H1 (cell line): ENCODE measurements at regions not wholly inside any gene's neighbourhood (a gene's known extent, or its start where the extent isn't known, plus 50 kb on each side); places are given as distances from the start of the nearest gene placed in this dataset.

Experiments
- CTCF ChIA-PET: fragments of 300-600 bp; sonication (Branson Sonifier 250); formaldehyde crosslinking; loops from one replicate; lab custom pipeline; 2021; ENCODE audit not compliant: partially characterized antibody; lab: Charles Lee
- POLR2A ChIA-PET: fragments of 300-600 bp; sonication (Branson Sonifier 250); formaldehyde crosslinking; loops from one replicate; lab custom pipeline; 2021; ENCODE audit warnings: inconsistent platforms; ENCODE audit not compliant: partially characterized antibody; lab: Charles Lee
- DNase-seq, 2 experiments: peaks; one replicate each; pipeline versions ENCODE4 v3.0.0 to v3.0.0-alpha.2; 2010 to 2022; ENCODE audit warnings: low spot score in 2 of 2, low read depth in 1 of 2, mixed read lengths in 1 of 2
- FAIRE-seq: peaks from 2 replicates; lab custom pipeline; 2011; peaks lifted over from hg19 to GRCh38; lab: Jason Lieb, UNC
- H2AFZ ChIP-seq: 2 replicates; pipeline ENCODE4 v1.8.1; 2012; ENCODE audit warnings: low read length, inconsistent platforms
- H2AK5ac ChIP-seq: 2 replicates; pipeline ENCODE4 v1.6.1; 2013; ENCODE audit warnings: low read depth, low read length
- H2BK120ac ChIP-seq: replicated peaks from 2 replicates; pipeline ENCODE3; 2013; ENCODE audit warnings: low read depth, low read length, inconsistent platforms
- H2BK12ac ChIP-seq: 2 replicates; pipeline ENCODE4 v1.6.1; 2013; ENCODE audit warnings: low read depth, low read length
- H2BK15ac ChIP-seq: 2 replicates; pipeline ENCODE4 v1.6.1; 2013; ENCODE audit warnings: low read length
- H2BK20ac ChIP-seq: 2 replicates; pipeline ENCODE4 v1.6.1; 2013; ENCODE audit warnings: low read length
- H2BK5ac ChIP-seq: 2 replicates; pipeline ENCODE4 v1.6.1; 2013; ENCODE audit warnings: low read depth, low read length
- H3K14ac ChIP-seq: 2 replicates; pipeline ENCODE4 v1.6.1; 2013; ENCODE audit warnings: inconsistent platforms; ENCODE audit not compliant: insufficient read length
- H3K18ac ChIP-seq: 2 replicates; pipeline ENCODE4 v1.6.1; 2013; ENCODE audit warnings: low read length; ENCODE audit errors: extremely low read depth
- H3K23ac ChIP-seq: 2 replicates; pipeline ENCODE4 v1.6.1; 2013; ENCODE audit warnings: inconsistent platforms; ENCODE audit not compliant: insufficient read length
- H3K23me2 ChIP-seq: 2 replicates; pipeline ENCODE4 v1.6.1; 2013; ENCODE audit warnings: low read depth, low read length
- H3K27ac ChIP-seq: 2 replicates; pipeline ENCODE4 v1.6.1; 2011; ENCODE audit warnings: low read depth, low read length, inconsistent platforms
- H3K27me3 ChIP-seq, 4 experiments: replicated peaks in 1 of 4; 1 replicate in 1 of 4; 2 replicates in 3 of 4; pipeline versions ENCODE4 v1.6.1 to v1.8.1; 2011 to 2013; ENCODE audit warnings: low read length in 3 of 4, mild to moderate bottlenecking in 3 of 4, inconsistent platforms in 2 of 4, mixed read lengths in 2 of 4, moderate library complexity in 1 of 4; ENCODE audit not compliant: control insufficient read depth in 3 of 4, insufficient read depth in 3 of 4; ENCODE audit errors: extremely low read depth in 1 of 4
- H3K36me3 ChIP-seq, 4 experiments: 2 replicates each; pipeline versions ENCODE4 v1.6.1 to v1.8.1; 2011 to 2013; ENCODE audit warnings: mild to moderate bottlenecking in 4 of 4, low read length in 3 of 4, moderate library complexity in 2 of 4, control low read depth in 1 of 4, inconsistent platforms in 1 of 4; ENCODE audit not compliant: insufficient read depth in 4 of 4, control insufficient read depth in 2 of 4
- H3K4ac ChIP-seq: replicated peaks from 2 replicates; pipeline ENCODE3; 2013; ENCODE audit warnings: low read length, low read depth, mixed read lengths, inconsistent platforms; ENCODE audit not compliant: insufficient read length
- H3K4me1 ChIP-seq, 4 experiments: replicated peaks in 1 of 4; 1 replicate in 1 of 4; 2 replicates in 3 of 4; pipeline versions ENCODE4 v1.6.1 to v1.8.1; 2011 to 2013; ENCODE audit warnings: low read length in 3 of 4, inconsistent platforms in 2 of 4, mixed read lengths in 1 of 4; ENCODE audit not compliant: insufficient read depth in 4 of 4, control insufficient read depth in 3 of 4
- H3K4me2 ChIP-seq, 2 experiments: 2 replicates each; pipeline versions ENCODE4 v1.6.1 to v1.8.1; 2011 to 2013; ENCODE audit warnings: low read depth in 2 of 2, low read length in 2 of 2, control low read depth in 1 of 2, inconsistent platforms in 1 of 2, mild to moderate bottlenecking in 1 of 2; ENCODE audit not compliant: insufficient read depth in 1 of 2
- H3K4me3 ChIP-seq, 4 experiments: fragments of 200-600, 300-600 bp in 1 of 4; sonication (generic), shearing (Covaris generic), sonication (Bioruptor Twin) in 1 of 4; 2 replicates each; pipeline versions ENCODE4 v1.5.1 to v1.8.1; 2011 to 2016; ENCODE audit warnings: low read length in 4 of 4, low read depth in 3 of 4, control low read depth in 2 of 4, inconsistent platforms in 2 of 4, mild to moderate bottlenecking in 2 of 4, mixed read lengths in 1 of 4, moderate library complexity in 1 of 4; ENCODE audit not compliant: insufficient read depth in 2 of 4; ENCODE audit errors: extremely low read depth in 1 of 4
- H3K56ac ChIP-seq: replicated peaks from 2 replicates; pipeline ENCODE3; 2013; ENCODE audit warnings: low read depth, mild to moderate bottlenecking, mixed read lengths, low read length, inconsistent platforms; ENCODE audit not compliant: insufficient read length
- H3K79me1 ChIP-seq: 2 replicates; pipeline ENCODE4 v1.6.1; 2013; ENCODE audit warnings: low read depth, low read length, control low read depth
- H3K79me2 ChIP-seq, 2 experiments: 2 replicates each; pipeline versions ENCODE4 v1.6.1 to v1.8.1; 2012 to 2013; ENCODE audit warnings: low read length in 2 of 2, mild to moderate bottlenecking in 2 of 2, inconsistent platforms in 1 of 2; ENCODE audit not compliant: insufficient read depth in 2 of 2, control insufficient read depth in 1 of 2
- H3K9ac ChIP-seq, 4 experiments: replicated peaks in 1 of 4; 1 replicate in 1 of 4; 2 replicates in 3 of 4; pipeline versions ENCODE4 v1.6.1 to v1.8.1; 2011 to 2013; ENCODE audit warnings: low read depth in 3 of 4, low read length in 3 of 4, control low read depth in 2 of 4, mild to moderate bottlenecking in 2 of 4, moderate library complexity in 2 of 4, inconsistent platforms in 1 of 4; ENCODE audit errors: extremely low read depth in 1 of 4
- H3K9me3 ChIP-seq, 2 experiments: 2 replicates each; pipeline versions ENCODE4 v1.6.1 to v1.8.1; 2012 to 2013; ENCODE audit warnings: mild to moderate bottlenecking in 2 of 2, moderate library complexity in 2 of 2, control low read depth in 1 of 2, inconsistent platforms in 1 of 2, low read depth in 1 of 2, low read length in 1 of 2, mixed read lengths in 1 of 2; ENCODE audit not compliant: insufficient read depth in 2 of 2
- H4K20me1 ChIP-seq, 2 experiments: replicated peaks in 1 of 2; 2 replicates each; pipeline versions ENCODE3 to v1.8.1; 2011 to 2013; ENCODE audit warnings: inconsistent platforms in 2 of 2, low read length in 2 of 2, mild to moderate bottlenecking in 1 of 2; ENCODE audit not compliant: insufficient read depth in 2 of 2, control insufficient read depth in 1 of 2
- H4K5ac ChIP-seq: 2 replicates; pipeline ENCODE4 v1.6.1; 2013; ENCODE audit warnings: low read length, low read depth, mixed read lengths, inconsistent platforms; ENCODE audit not compliant: insufficient read length
- H4K8ac ChIP-seq: 2 replicates; pipeline ENCODE4 v1.8.0; 2013; ENCODE audit warnings: mild to moderate bottlenecking, moderate library complexity, low read length, inconsistent platforms; ENCODE audit not compliant: insufficient read depth; ENCODE audit errors: extremely low read depth
- H4K91ac ChIP-seq: replicated peaks from 2 replicates; pipeline ENCODE3; 2013; ENCODE audit warnings: low read length, mixed read lengths, inconsistent platforms; ENCODE audit not compliant: insufficient read length
- RAD21 ChIP-seq, 2 experiments: IDR thresholded peaks in 1 of 2; conservative IDR thresholded peaks in 1 of 2; 2 replicates each; pipeline ENCODE4 v1.6.1; 2011; ENCODE audit warnings: low read depth in 2 of 2, low read length in 2 of 2, improper control_type of control experiment in 1 of 2, inconsistent platforms in 1 of 2, mild to moderate bottlenecking in 1 of 2, moderate library complexity in 1 of 2
- TEAD4 ChIP-seq: IDR thresholded peaks from 2 replicates; pipeline ENCODE4 v1.6.1; 2012; ENCODE audit warnings: low read depth, low read length, inconsistent platforms, mixed read lengths
- WGBS, 2 experiments: shearing (Covaris generic) in 1 of 2; methylation state at CpG; one replicate each; pipeline versions ENCODE4 v1.1.6 to v1.1.7; 2013 to 2015; ENCODE audit warnings: low lambda C conversion rate in 2 of 2, mixed read lengths in 2 of 2, inconsistent platforms in 1 of 2, low coverage in 1 of 2, missing lambda C conversion rate in 1 of 2; ENCODE audit not compliant: insufficient replicate concordance in 2 of 2, insufficient coverage in 1 of 2, insufficient read length in 1 of 2; ENCODE audit errors: extremely low coverage in 1 of 2, missing lambda C conversion rate in 1 of 2; 5-methylcytosine and 5-hydroxymethylcytosine counted together
- TF ChIP-seq, protein P1 (sequence below): IDR thresholded peaks from 2 replicates; pipeline ENCODE4 v1.6.1; 2011; ENCODE audit warnings: low read length, improper control_type of control experiment

GRCh38 chr6:21965953-21966539, 330.8 kb downstream of the PRL start:
- Histone ChIP-seq H2BK5ac (peak overlapping the region; percentile 35), H3K23ac (no peak overlapping the region), H3K36me3 (no peaks in the 10 kb centered on the region; a peak in 2 of 8 replicates), H3K4ac (no peak overlapping the region), H3K27ac (no peak overlapping the region), H3K14ac (no peak overlapping the region), H3K79me2 (peaks cover 0 to 19% of the 10 kb centered on the region in 2 experiments; a peak in 2 of 4 replicates), H4K91ac (no peak overlapping the region), H3K18ac (no peak overlapping the region), H3K56ac (no peak overlapping the region), H2BK15ac (0 out of 2 replicates have a peak overlapping the region, but pooled peaks have one; percentile 53), H3K4me3 (no peak overlapping the region), H3K23me2 (no peaks in the 10 kb centered on the region), H3K27me3 (no peaks in the 10 kb centered on the region), H3K9ac (no peak overlapping the region), H3K79me1 (peaks cover 2% of the 10 kb centered on the region), H3K9me3 (no peaks in the 10 kb centered on the region), H2AFZ (no peak overlapping the region), H2BK120ac (no peak overlapping the region), H4K5ac (no peak overlapping the region), H2AK5ac (no peak overlapping the region), H3K4me2 (peak overlapping the region in 1 of 2 experiments; percentile 16; a peak in 1 of 4 replicates), H3K4me1 (peaks cover 0 to 12% (median 4%) of the 10 kb centered on the region in 4 experiments; a peak in 5 of 7 replicates), H4K20me1 (no peaks in the 10 kb centered on the region), H4K8ac (no peak overlapping the region), H2BK12ac (no peak overlapping the region), H2BK20ac (no peak overlapping the region)
- DNase-seq, result no peak
- TF ChIP-seq, protein P1, sequence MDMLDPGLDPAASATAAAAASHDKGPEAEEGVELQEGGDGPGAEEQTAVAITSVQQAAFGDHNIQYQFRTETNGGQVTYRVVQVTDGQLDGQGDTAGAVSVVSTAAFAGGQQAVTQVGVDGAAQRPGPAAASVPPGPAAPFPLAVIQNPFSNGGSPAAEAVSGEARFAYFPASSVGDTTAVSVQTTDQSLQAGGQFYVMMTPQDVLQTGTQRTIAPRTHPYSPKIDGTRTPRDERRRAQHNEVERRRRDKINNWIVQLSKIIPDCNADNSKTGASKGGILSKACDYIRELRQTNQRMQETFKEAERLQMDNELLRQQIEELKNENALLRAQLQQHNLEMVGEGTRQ, result no peak
- TF ChIP-seq RAD21 (IDR thresholded peaks at IDR 0.05 in 1 of 2, conservative IDR thresholded peaks at IDR 0.05 in 1 of 2; ENCODE audit: low read depth in 2 of 2, low read length in 2 of 2) (no peak), TEAD4 (0 out of 2 replicates have a peak, but pooled peaks have one; percentile 26)
- ChIA-PET POLR2A (no interaction called here), CTCF (interaction anchor here (0.9 kb wide), 1 partner anchor 431 kb away, joined by 3 read pairs; no protein-coding TSS in a partner anchor)
- WGBS, 2 experiments, result 78% methylated on average over 8 of the region's 8 CpGs; no CpG with 5 or more reads in 1 of the 2 experiments
- peak; percentile 50 for FAIRE-seq
